Left renal cortex interstitium (tissue), 4 donors: ENCODE measurements at regions not wholly inside any gene's neighbourhood (a gene's known extent, or its start where the extent isn't known, plus 50 kb on each side); places are given as distances from the start of the nearest gene placed in this dataset.
"Not testable (repeated sequence)": the region's sequence is repeated elsewhere in the genome, so short reads cannot be mapped to it uniquely, and the experiment has no call there.

ENCODE experiments used
- DNase-seq, 4 donors: peaks; one replicate each; pipeline ENCODE4 v3.0.0-alpha.2; 2013; ENCODE audit warnings: low read depth in 4 of 4, low spot score in 2 of 4, missing footprints in 1 of 4

DNA sequence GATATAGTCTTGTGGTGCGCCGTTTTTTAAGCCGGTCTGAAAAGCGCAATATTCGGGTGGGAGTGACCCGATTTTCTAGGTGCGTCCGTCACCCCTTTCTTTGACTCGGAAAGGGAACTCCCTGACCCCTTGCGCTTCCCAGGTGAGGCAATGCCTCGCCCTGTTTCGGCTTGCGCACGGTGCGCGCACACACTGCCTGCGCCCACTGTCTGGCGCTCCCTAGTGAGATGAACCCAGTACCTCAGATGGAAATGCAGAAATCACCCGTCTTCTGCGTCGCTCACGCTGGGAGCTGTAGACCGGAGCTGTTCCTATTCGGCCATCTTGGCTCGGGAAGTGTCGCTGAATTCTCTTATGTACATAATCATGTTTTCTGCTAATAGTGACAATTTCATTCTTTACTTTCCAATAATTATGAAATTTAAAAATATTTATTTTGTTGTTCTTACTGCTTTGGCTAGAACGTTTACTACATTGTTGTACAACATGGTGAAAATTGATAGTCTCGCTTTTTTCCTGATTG, 61.2 kb upstream of the MINDY3 start:
- not testable (repeated sequence) for DNase-seq

DNA sequence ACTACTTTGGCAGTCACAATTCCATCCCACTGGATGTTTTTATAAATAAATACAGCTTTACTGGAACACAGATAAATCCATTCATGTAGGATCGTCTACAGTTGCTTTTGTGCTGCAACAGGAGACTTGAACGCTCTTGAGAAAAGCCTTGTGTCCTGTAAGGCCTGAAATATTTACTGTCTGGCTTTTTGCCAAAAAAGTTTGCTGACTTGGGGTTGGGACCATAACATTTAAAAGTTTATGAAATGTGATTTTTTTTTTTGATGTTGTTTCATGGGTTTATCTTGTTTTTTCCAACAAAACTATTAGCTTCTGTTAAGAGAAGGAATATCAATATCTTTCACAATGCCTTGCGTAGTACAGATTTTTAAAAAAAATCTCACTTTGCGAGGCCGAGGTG, 71.1 kb upstream of the MINDY3 start:
- no peak for DNase-seq

DNA sequence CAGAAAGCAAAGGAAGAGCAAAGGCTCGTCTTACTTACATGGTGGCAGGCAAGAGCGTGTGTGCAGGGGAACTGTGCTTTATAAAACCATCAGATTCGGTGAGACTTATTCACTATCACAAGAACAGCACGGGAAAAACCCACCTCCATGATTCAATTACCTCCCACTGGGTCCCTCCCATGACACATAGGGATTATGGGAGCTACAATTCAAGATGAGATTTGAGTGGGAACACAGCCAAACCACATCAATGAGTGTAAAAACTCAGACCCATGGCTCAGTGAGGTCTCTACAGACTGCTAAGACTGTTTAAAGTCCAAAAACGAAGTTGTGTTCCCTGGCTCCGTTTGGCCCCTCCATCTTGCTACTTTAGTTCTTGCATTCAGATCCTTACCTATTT, 79.2 kb upstream of the MINDY3 start:
- DNase-seq, result not testable (repeated sequence)

DNA sequence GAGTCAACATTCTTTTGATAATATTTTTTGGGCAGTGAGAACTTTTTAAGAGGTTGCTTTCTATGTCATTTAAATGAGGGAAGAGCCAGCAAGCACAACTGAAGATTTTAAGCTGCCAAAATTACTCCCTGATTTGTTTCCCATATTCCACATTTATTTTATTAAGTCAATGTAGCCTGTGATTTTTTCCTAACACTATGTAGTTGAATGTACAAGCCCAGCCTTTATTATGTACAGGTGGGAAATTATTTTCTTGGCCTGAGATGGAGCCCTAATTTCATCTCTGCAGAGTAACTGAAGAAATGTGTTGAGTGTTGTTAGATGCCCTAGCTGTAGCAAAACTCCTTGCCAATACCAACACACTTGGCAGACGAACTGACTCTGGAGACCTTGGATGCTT, 83.1 kb upstream of the MINDY3 start:
- no peak for DNase-seq

DNA sequence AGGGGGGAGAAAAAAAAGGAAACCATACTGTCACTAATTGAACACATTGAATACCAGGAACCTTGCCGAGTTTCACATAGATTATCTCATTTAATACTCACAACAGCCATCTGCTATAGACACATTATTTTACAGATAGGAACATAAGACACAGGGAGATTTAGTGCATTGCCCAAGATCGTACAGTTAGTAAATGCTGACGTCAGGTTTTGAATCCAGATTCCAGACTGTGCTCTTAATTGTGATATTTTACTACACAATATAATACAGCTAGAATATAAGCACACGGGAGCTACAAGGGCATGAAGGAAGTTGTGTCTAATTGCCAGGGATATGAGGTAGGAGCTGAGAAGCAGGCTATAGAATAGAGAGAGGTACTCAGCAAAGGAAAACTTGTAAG, 93.9 kb upstream of the MINDY3 start:
- DNase-seq, result no peak

DNA sequence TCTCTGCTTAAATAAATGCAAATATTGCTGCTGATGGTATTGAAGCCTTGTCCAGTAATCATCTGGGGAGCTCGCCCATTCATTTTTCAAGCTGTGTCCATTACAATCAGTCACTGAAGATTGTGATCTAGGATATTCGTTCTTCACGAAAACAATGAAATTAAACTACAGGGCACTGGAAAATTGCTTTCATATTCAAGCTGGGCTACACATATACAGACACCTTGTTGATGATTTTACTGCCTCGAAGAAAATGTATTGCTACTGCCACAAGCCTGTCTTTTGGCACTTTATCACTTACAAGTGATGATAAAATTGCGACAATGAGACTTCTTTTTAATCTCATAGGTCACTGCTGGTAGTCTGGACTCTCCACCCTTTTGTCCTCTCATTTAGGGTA, 100.0 kb upstream of the MINDY3 start:
- no peak for DNase-seq

DNA sequence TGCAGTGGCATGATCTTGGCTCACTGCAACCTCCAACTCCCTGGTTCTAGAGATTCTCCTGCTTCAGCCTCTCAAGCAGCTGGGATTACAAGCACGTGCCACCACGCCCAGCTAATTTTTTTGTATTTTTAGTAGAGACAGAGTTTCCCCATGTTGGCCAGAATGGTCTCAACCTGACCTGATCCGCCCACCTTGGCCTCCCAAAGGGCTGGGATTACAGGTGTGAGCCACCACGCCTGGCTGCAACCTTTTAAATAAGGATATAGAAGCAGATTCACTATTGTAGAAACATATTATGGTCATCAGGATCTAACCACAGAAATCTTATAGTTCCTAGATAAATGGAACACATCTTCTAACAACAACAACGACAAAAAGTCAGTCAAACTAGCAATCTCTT, 112.4 kb upstream of the MINDY3 start:
- DNase-seq, result not testable (repeated sequence)

DNA sequence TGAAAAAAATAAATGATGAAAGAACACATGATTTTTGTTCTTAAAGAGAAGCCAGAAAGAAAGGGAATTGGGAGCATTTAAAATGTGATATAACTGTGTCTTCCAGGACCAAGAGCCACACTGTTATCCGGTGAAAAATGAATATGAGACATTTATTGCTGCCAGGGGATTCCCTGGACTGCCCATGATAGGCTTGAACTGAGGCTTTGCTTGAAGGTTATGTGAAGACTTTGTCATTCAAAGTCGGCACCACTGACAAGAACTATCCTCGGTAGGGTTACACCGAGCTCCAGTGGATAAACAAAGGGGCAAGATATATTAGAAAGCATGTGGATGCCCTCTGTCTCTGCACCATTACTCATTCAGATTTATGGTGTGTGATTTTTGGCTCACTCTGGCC, 125.4 kb upstream of the MINDY3 start:
- DNase-seq, result no peak

DNA sequence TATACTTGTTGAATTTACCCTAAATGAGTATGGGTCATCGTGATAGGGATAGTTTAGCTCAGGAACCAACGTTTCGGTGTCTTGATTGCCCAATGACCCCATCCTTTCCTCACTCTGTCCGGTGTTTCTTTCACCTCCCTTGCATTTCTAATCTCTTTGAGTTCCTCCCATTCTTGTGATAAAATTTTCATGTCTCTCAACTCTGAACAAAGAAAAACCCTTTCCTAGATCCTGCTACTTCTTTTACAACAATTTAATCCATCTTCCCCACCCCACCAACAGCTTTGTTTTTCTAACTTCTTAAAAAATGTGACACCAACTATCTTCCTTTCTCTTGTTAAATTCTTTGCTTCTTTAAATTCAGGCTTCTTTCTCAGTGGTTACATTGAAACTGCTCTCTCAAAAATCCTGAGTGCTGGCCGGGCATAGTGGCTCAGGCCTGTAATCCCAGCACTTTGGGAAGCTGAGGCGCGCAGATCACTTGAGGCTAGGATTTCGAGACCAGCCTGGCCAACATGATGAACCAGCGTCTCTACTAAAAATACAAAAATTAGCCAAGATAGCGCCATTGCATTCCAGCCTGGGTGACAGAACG, 130.3 kb upstream of the MINDY3 start:
- DNase-seq, result no peak

DNA sequence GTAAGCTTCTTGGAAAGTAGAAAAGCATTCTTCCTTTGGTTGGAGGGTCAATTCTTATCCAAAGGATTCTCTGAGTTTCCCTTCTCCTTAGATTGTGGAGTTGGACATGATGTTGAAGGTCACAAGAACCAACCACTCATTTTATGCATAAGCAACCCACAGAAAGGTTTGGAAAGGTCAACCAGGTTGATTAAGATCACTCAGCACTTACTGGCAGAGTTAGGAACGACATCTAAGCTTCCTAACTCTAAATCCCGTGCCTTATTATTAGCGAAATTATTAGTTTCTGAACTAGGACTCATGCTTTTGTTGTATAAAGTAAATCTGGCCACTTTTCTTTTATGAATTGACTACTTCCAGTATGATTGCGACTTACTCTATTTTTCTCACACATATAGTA, 137.0 kb upstream of the MINDY3 start:
- no peak for DNase-seq

DNA sequence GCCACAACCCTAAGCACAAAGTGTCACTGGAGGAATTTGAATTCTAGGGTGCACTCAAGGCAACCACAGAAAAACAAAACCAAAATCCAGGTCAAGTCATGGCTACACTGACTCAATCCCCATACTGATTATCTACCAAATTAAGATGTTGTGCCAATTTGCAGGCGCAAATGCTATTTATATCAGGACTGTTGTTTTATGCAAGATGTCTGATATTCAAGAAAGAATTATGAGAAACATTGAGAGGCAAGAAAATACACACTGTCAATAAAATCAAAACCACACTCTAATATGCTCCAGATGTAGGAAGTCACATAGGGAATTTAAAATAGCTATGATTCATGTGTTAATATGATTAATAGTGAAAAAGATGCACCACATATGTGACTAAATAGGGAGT, 141.3 kb upstream of the MINDY3 start:
- DNase-seq, result no peak

DNA sequence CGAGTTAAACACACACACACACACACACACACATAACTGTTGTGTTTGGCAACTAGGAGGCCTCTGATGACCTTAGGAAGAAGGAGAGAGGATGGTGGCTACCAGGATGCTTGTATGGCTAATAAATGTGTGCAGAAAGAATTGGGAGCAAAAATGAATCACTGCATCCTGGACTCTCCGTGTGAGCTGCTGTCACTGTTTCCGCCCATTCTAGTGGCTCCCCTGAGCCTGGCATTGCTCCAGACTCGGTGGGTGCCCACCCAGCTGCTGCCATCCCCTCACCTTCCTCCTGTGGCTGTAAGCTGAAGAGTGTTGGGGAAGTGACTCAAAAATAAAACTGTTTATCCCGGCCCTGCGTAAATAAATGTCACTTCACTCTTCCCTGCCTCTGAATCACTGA, 149.5 kb upstream of the MINDY3 start:
- DNase-seq, result no peak

DNA sequence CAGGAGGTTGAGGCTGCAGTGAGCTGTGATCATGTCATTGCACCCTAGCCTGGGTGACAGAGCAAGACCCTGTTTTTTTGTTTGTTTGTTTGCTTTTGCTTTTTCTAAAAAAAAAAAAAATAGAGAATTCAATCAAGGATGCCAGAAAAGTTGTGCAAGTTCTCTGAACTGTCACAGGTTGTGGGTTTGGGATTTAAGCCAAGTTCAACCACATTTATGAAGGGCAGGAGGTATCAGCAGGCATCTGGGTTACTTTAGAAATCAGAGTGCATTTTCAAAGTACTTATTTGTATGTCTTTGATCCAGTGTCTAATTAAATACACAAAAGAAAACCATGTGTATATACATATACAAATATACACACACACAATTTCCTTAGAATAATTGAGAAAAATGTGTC, 151.2 kb upstream of the MINDY3 start:
- DNase-seq, result no peak

DNA sequence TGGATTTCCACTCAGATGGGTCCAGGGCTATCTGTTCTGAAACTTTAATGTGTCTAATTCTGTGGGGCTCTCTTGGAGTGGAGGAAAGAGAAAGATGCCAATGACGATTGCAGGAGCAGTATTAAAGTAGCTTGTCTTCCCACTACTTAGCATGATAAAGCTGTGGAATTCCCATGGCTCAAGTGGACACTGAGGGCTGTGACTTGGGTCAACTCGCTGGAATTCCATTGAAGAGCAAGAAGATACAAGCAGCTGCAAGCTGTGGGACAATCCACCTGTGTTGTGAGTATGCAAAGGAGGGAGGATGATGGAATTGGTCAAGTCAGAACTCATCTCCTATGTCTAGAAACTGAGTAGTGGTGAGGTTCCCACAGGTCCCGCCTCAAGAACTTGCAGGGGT, 154.2 kb upstream of the MINDY3 start:
- no peak for DNase-seq

DNA sequence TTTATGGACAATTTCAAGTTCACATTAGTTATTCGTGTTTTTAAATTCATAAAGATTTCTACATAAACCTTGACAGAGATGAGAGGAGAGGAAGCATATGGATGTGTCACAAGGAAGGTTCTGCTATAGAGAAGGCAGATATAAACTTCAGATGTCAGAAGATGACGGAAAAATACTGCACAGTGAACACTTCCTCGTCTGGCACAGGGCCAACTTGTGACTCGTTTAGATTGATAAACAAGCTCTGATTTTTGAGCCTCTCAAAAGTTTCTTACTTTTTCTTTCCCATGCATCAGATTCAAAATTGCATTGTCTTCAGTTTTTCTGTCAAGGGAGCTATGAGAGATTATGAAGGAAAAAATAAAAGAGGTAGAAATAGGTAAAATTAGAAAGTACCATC, 156.4 kb upstream of the MINDY3 start:
- DNase-seq, result no peak

DNA sequence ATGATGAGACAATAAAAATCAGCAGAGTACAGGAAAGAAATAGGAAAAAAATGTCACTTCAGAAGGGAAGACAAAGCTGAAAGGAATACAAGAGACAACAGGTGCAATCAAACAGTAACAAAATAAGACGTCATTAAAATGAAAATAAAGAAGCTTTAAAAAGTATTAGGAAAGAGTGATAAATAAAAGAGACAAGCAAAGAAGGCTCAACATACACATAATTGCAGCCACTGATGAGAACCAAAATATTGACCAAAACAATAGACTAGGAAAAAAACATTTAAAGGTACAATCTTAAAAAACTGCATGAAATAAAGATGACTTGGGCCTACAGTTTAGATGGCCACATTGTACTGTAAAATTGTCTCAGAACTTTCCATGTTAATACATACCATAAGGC, 160.5 kb upstream of the MINDY3 start:
- DNase-seq, result no peak

DNA sequence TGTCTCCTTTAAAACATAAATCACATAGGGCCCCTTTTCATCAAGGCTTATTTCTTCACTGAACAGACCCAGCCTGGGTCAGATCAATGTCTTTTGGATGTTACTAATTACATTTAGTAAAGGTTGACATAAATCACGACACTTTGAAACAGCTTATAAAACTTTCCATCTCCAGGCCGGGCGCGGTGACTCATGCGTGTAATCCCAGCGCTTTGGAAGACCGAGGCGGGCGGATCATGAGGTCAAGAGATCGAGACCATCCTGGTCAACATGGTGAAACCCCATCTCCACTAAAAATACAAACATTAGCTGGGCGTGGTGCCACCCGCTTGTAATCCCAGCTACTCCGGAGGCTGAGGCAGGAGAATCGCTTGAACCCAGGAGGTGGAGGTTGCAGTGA, 166.5 kb upstream of the MINDY3 start:
- DNase-seq, result not testable (repeated sequence)

DNA sequence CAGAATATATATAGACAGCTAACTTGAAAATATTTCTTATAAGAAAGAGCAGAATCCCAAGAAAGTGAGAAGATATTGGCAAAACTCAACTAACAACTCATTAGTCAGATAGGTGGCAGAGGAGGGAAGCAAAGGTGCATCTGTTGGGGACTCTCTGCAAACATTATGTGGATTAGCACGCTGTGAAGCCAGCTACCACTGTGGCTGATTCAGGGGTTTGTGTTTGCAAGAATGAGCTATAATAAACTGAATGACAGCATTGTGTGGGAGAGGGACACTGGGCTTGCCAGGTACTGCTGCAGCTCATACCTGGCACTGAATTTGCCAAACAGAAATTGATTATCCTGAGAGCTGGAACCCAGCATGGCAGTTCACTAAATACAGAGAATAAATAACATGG, 170.3 kb upstream of the MINDY3 start:
- no peak for DNase-seq

DNA sequence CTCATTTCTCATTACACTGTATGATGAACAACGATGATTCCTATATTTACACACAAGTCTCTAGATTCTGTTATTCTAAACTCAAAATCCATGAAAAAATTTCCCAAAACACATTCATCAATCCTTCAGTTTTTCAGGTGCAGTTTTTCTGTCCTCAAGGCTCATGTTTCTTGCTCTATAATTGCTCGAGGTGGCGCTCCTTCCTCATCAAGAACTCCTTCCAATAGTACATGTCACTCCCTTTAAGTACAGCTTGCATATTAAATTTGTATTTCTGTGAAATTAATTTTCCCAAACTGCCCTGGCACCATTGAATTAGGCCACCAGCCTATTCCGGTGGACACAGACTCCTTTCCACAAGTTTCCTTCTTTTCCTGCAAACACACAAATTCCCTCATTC, 188.7 kb upstream of the MINDY3 start:
- DNase-seq, result no peak

DNA sequence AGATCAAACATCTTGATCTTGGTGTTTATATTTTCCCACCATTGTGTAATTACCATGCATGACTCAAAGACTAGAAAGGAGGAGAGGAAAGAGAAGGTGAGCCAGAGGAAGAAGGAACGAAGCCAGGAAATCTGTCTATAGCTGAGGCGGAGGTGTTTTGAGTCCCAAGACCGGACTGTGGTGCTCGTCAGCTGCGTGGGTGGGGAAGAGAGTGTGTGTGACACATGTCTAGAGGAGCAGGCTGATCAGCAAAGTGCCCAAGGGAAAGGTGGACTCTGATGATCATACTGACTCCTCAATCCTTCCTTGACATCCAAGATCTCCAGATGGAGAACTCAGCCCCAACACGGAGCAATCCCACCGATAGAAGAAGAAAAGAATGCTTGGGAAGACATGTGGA, 189.5 kb upstream of the MINDY3 start:
- no peak for DNase-seq

DNA sequence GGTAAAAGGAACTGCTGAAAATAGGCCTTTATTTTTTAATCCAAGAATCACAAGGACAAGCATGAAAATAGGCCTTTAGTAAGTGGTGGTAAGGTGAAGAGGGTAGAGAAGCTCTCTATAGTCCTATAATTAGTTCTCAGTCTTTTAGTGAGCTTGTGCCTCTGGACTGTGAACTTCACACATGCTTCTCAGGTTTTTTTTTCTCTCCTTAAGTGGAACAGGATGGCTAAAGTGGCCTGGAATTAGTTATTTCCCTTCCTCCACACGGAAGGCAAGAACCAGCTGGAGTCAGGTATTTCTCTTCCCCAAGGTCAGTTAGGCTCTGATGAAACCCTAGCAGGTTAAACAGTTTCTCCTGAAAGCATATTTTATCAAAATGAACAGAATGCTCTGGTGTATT, 203.0 kb upstream of the MINDY3 start:
- DNase-seq, result no peak

DNA sequence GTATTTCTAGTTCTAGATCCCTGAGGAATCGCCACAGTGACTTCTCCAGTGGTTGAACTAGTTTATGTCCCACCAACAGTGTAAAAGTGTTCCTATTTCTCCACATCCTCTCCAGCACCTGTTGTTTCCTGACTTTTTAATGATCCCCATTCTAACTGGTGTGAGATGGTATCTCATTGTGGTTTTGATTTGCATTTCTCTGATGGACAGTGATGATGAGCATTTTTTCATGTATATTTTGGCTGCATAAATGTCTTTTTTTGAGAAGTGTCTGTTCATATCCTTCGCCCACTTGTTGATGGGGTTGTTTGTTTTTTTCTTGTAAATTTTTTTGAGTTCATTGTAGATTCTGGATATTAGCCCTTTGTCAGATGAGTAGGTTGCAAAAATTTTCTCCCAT, 223.2 kb upstream of the MINDY3 start:
- DNase-seq, result not testable (repeated sequence)

DNA sequence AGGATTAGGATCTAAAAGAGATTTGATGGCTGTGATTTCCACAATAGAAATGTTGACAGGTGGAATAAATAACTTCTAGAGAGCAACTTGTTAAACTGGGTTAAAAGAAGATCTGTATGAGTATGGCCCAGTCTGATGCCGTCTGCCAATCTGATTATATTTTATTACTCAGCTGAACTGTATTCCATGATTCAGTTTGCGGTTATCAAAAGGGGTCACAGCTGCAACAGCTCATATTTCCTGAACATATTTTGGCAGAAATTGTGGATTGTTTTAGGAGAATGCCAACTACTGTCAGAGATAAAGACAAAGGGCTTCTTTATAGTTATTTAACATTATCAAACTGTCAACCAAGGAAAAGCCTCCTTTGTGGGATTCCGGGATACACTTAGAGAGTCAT, 244.8 kb upstream of the MINDY3 start:
- no peak for DNase-seq
